ENCODE measurements at regions not wholly inside any gene's neighbourhood (a gene's known extent, or its start where the extent isn't known, plus 50 kb on each side); places are given as distances from the start of the nearest gene placed in this dataset.

GRCh38 chr15:39465843-39466749 lies 114.8 kb upstream of the THBS1 start:
- no peak for FAIRE-seq

GRCh38 chr15:39466750-39467105 lies 114.2 kb upstream of the THBS1 start:
- FAIRE-seq: no peak

GRCh38 chr15:39468331-39468730 lies 112.5 kb upstream of the THBS1 start:
- no peak for FAIRE-seq

GRCh38 chr15:39468828-39469227 lies 112.1 kb upstream of the THBS1 start:
- no peak for FAIRE-seq

- no peak for FAIRE-seq
These were observed 108.9 kb upstream of the THBS1 start for GRCh38 chr15:39471785-39472574.

- no peak for FAIRE-seq
These were observed 108.1 kb upstream of the THBS1 start for GRCh38 chr15:39472621-39473297.

- FAIRE-seq: no peak
These were observed 107.5 kb upstream of the THBS1 start for GRCh38 chr15:39473298-39473947.

- no peak for FAIRE-seq
These were observed 106.2 kb upstream of the THBS1 start for GRCh38 chr15:39474657-39475056.

- FAIRE-seq: no peak
These were observed 101.9 kb upstream of the THBS1 start for GRCh38 chr15:39478996-39479395.

GRCh38 chr15:39479911-39480310 lies 101.0 kb upstream of the THBS1 start:
- FAIRE-seq: no peak

- no peak for FAIRE-seq
These were observed 98.4 kb upstream of the THBS1 start for GRCh38 chr15:39482459-39482858.

GRCh38 chr15:39486621-39487457 lies 94.0 kb upstream of the THBS1 start:
- no peak for FAIRE-seq

- no peak for FAIRE-seq
These were observed 93.5 kb upstream of the THBS1 start for GRCh38 chr15:39487458-39487735.

- no peak for FAIRE-seq
These were observed 92.4 kb upstream of the THBS1 start for GRCh38 chr15:39488516-39488915.

GRCh38 chr15:39488961-39489360 lies 91.9 kb upstream of the THBS1 start:
- FAIRE-seq: no peak

- no peak for FAIRE-seq
These were observed 89.6 kb upstream of the THBS1 start for GRCh38 chr15:39491115-39491885.

- no peak for FAIRE-seq
These were observed 88.9 kb upstream of the THBS1 start for GRCh38 chr15:39491886-39492490.

GRCh38 chr15:39493424-39494067 lies 87.3 kb upstream of the THBS1 start:
- FAIRE-seq: no peak

GRCh38 chr15:39494462-39494861 lies 86.4 kb upstream of the THBS1 start:
- no peak for FAIRE-seq
